HepG2 (cell line): ENCODE measurements at regions not wholly inside any gene's neighbourhood (a gene's known extent, or its start where the extent isn't known, plus 50 kb on each side); places are given as distances from the start of the nearest gene placed in this dataset.

Experiments
- PHF8 ChIP-seq: sonication (generic); formaldehyde crosslinking; IDR thresholded peaks from 2 replicates; pipeline ENCODE4 v1.5.0; 2020; ENCODE audit warnings: missing genetic modification reagents
- TARDBP ChIP-seq: sonication (generic); formaldehyde crosslinking; IDR thresholded peaks from 2 replicates; pipeline ENCODE4 v1.8.0; 2022; ENCODE audit warnings: mild to moderate bottlenecking, missing genetic modification reagents
- ZFP41 ChIP-seq: sonication (generic); formaldehyde crosslinking; IDR thresholded peaks from 2 replicates; pipeline ENCODE4 v1.4.0; 2020; ENCODE audit warnings: mild to moderate bottlenecking, missing genetic modification reagents, borderline replicate concordance
- ZNF121 ChIP-seq: sonication (generic); formaldehyde crosslinking; IDR thresholded peaks from 2 replicates; pipeline ENCODE4 v1.5.0; 2020; ENCODE audit warnings: mild to moderate bottlenecking, missing genetic modification reagents
- TF ChIP-seq, protein P1 (sequence below), 2 experiments: IDR thresholded peaks; 2 replicates each; pipeline ENCODE4 v1.6.1; 2011 to 2012; ENCODE audit warnings: low read length in 2 of 2, borderline replicate concordance in 1 of 2, low read depth in 1 of 2, mild to moderate bottlenecking in 1 of 2, moderate library complexity in 1 of 2
- TF ChIP-seq, protein P2 (sequence below): sonication (generic); formaldehyde crosslinking; IDR thresholded peaks from 2 replicates; pipeline ENCODE4 v1.5.0; 2020; ENCODE audit warnings: mild to moderate bottlenecking, missing genetic modification reagents, moderate library complexity
- TF ChIP-seq, protein P3 (sequence below): sonication (generic); formaldehyde crosslinking; IDR thresholded peaks from 2 replicates; pipeline ENCODE4 v1.8.0; 2022; ENCODE audit warnings: mild to moderate bottlenecking, missing genetic modification reagents, moderate library complexity
- TF ChIP-seq, protein P4 (sequence below): sonication (generic); formaldehyde crosslinking; IDR thresholded peaks from 2 replicates; pipeline ENCODE4 v1.8.1; 2022; ENCODE audit warnings: low read depth, mild to moderate bottlenecking, missing genetic modification reagents

DNA sequence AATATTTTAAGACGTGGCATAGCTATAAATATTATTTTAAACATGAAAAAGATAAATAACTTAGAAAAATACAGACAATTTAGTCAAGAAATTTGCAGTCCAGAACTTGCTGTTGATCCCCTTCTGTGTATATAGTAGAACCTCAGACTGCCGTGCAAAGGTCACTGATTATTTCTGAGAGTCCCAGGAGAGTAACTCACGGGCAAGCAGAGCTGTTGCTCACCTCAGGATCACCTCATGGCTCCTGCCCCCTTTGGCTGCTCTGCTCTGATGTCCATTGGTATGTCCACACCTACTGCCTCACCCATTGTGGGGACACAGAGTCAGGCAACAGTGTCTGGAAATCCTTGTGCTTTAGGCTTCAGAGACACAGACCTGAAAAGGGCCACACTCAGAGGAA lies 392.9 kb upstream of the CELF4 start:
- no peak for TF ChIP-seq ZFP41 (CRISPR knock-in tag)
- no peak for TF ChIP-seq TARDBP (CRISPR knock-in tag)
- TF ChIP-seq, protein P1, sequence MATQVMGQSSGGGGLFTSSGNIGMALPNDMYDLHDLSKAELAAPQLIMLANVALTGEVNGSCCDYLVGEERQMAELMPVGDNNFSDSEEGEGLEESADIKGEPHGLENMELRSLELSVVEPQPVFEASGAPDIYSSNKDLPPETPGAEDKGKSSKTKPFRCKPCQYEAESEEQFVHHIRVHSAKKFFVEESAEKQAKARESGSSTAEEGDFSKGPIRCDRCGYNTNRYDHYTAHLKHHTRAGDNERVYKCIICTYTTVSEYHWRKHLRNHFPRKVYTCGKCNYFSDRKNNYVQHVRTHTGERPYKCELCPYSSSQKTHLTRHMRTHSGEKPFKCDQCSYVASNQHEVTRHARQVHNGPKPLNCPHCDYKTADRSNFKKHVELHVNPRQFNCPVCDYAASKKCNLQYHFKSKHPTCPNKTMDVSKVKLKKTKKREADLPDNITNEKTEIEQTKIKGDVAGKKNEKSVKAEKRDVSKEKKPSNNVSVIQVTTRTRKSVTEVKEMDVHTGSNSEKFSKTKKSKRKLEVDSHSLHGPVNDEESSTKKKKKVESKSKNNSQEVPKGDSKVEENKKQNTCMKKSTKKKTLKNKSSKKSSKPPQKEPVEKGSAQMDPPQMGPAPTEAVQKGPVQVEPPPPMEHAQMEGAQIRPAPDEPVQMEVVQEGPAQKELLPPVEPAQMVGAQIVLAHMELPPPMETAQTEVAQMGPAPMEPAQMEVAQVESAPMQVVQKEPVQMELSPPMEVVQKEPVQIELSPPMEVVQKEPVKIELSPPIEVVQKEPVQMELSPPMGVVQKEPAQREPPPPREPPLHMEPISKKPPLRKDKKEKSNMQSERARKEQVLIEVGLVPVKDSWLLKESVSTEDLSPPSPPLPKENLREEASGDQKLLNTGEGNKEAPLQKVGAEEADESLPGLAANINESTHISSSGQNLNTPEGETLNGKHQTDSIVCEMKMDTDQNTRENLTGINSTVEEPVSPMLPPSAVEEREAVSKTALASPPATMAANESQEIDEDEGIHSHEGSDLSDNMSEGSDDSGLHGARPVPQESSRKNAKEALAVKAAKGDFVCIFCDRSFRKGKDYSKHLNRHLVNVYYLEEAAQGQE (IDR thresholded peaks at IDR 0.05; ENCODE audit: borderline replicate concordance in 1 of 2, low read depth in 1 of 2, low read length in 2 of 2): no peak
- TF ChIP-seq, protein P2, sequence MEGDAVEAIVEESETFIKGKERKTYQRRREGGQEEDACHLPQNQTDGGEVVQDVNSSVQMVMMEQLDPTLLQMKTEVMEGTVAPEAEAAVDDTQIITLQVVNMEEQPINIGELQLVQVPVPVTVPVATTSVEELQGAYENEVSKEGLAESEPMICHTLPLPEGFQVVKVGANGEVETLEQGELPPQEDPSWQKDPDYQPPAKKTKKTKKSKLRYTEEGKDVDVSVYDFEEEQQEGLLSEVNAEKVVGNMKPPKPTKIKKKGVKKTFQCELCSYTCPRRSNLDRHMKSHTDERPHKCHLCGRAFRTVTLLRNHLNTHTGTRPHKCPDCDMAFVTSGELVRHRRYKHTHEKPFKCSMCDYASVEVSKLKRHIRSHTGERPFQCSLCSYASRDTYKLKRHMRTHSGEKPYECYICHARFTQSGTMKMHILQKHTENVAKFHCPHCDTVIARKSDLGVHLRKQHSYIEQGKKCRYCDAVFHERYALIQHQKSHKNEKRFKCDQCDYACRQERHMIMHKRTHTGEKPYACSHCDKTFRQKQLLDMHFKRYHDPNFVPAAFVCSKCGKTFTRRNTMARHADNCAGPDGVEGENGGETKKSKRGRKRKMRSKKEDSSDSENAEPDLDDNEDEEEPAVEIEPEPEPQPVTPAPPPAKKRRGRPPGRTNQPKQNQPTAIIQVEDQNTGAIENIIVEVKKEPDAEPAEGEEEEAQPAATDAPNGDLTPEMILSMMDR (CRISPR knock-in tag): no peak
- TF ChIP-seq, protein P3, sequence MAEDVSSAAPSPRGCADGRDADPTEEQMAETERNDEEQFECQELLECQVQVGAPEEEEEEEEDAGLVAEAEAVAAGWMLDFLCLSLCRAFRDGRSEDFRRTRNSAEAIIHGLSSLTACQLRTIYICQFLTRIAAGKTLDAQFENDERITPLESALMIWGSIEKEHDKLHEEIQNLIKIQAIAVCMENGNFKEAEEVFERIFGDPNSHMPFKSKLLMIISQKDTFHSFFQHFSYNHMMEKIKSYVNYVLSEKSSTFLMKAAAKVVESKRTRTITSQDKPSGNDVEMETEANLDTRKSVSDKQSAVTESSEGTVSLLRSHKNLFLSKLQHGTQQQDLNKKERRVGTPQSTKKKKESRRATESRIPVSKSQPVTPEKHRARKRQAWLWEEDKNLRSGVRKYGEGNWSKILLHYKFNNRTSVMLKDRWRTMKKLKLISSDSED (CRISPR knock-in tag): no peak
- no peak for TF ChIP-seq PHF8 (CRISPR knock-in tag)
- TF ChIP-seq ZNF121: no peak
- TF ChIP-seq, protein P4, sequence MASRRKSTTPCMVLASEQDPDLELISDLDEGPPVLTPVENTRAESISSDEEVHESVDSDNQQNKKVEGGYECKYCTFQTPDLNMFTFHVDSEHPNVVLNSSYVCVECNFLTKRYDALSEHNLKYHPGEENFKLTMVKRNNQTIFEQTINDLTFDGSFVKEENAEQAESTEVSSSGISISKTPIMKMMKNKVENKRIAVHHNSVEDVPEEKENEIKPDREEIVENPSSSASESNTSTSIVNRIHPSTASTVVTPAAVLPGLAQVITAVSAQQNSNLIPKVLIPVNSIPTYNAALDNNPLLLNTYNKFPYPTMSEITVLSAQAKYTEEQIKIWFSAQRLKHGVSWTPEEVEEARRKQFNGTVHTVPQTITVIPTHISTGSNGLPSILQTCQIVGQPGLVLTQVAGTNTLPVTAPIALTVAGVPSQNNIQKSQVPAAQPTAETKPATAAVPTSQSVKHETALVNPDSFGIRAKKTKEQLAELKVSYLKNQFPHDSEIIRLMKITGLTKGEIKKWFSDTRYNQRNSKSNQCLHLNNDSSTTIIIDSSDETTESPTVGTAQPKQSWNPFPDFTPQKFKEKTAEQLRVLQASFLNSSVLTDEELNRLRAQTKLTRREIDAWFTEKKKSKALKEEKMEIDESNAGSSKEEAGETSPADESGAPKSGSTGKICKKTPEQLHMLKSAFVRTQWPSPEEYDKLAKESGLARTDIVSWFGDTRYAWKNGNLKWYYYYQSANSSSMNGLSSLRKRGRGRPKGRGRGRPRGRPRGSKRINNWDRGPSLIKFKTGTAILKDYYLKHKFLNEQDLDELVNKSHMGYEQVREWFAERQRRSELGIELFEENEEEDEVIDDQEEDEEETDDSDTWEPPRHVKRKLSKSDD (CRISPR knock-in tag): no peak
